H1 (cell line): ENCODE measurements at regions not wholly inside any gene's neighbourhood (a gene's known extent, or its start where the extent isn't known, plus 50 kb on each side); places are given as distances from the start of the nearest gene placed in this dataset.

ENCODE experiments used
- CTCF ChIA-PET: fragments of 300-600 bp; sonication (Branson Sonifier 250); formaldehyde crosslinking; loops from one replicate; lab custom pipeline; 2021; ENCODE audit not compliant: partially characterized antibody; lab: Charles Lee
- POLR2A ChIA-PET: fragments of 300-600 bp; sonication (Branson Sonifier 250); formaldehyde crosslinking; loops from one replicate; lab custom pipeline; 2021; ENCODE audit warnings: inconsistent platforms; ENCODE audit not compliant: partially characterized antibody; lab: Charles Lee
- DNase-seq, 2 experiments: peaks; one replicate each; pipeline versions ENCODE4 v3.0.0 to v3.0.0-alpha.2; 2010 to 2022; ENCODE audit warnings: low spot score in 2 of 2, low read depth in 1 of 2, mixed read lengths in 1 of 2
- FAIRE-seq: peaks from 2 replicates; lab custom pipeline; 2011; peaks lifted over from hg19 to GRCh38; lab: Jason Lieb, UNC
- H2AFZ ChIP-seq: 2 replicates; pipeline ENCODE4 v1.8.1; 2012; ENCODE audit warnings: low read length, inconsistent platforms
- H2AK5ac ChIP-seq: 2 replicates; pipeline ENCODE4 v1.6.1; 2013; ENCODE audit warnings: low read depth, low read length
- H2BK120ac ChIP-seq: replicated peaks from 2 replicates; pipeline ENCODE3; 2013; ENCODE audit warnings: low read depth, low read length, inconsistent platforms
- H2BK12ac ChIP-seq: 2 replicates; pipeline ENCODE4 v1.6.1; 2013; ENCODE audit warnings: low read depth, low read length
- H2BK15ac ChIP-seq: 2 replicates; pipeline ENCODE4 v1.6.1; 2013; ENCODE audit warnings: low read length
- H2BK20ac ChIP-seq: 2 replicates; pipeline ENCODE4 v1.6.1; 2013; ENCODE audit warnings: low read length
- H2BK5ac ChIP-seq: 2 replicates; pipeline ENCODE4 v1.6.1; 2013; ENCODE audit warnings: low read depth, low read length
- H3K14ac ChIP-seq: 2 replicates; pipeline ENCODE4 v1.6.1; 2013; ENCODE audit warnings: inconsistent platforms; ENCODE audit not compliant: insufficient read length
- H3K18ac ChIP-seq: 2 replicates; pipeline ENCODE4 v1.6.1; 2013; ENCODE audit warnings: low read length; ENCODE audit errors: extremely low read depth
- H3K23ac ChIP-seq: 2 replicates; pipeline ENCODE4 v1.6.1; 2013; ENCODE audit warnings: inconsistent platforms; ENCODE audit not compliant: insufficient read length
- H3K23me2 ChIP-seq: 2 replicates; pipeline ENCODE4 v1.6.1; 2013; ENCODE audit warnings: low read depth, low read length
- H3K27ac ChIP-seq: 2 replicates; pipeline ENCODE4 v1.6.1; 2011; ENCODE audit warnings: low read depth, low read length, inconsistent platforms
- H3K27me3 ChIP-seq, 4 experiments: replicated peaks in 1 of 4; 1 replicate in 1 of 4; 2 replicates in 3 of 4; pipeline versions ENCODE4 v1.6.1 to v1.8.1; 2011 to 2013; ENCODE audit warnings: low read length in 3 of 4, mild to moderate bottlenecking in 3 of 4, inconsistent platforms in 2 of 4, mixed read lengths in 2 of 4, moderate library complexity in 1 of 4; ENCODE audit not compliant: control insufficient read depth in 3 of 4, insufficient read depth in 3 of 4; ENCODE audit errors: extremely low read depth in 1 of 4
- H3K36me3 ChIP-seq, 4 experiments: 2 replicates each; pipeline versions ENCODE4 v1.6.1 to v1.8.1; 2011 to 2013; ENCODE audit warnings: mild to moderate bottlenecking in 4 of 4, low read length in 3 of 4, moderate library complexity in 2 of 4, control low read depth in 1 of 4, inconsistent platforms in 1 of 4; ENCODE audit not compliant: insufficient read depth in 4 of 4, control insufficient read depth in 2 of 4
- H3K4ac ChIP-seq: replicated peaks from 2 replicates; pipeline ENCODE3; 2013; ENCODE audit warnings: low read length, low read depth, mixed read lengths, inconsistent platforms; ENCODE audit not compliant: insufficient read length
- H3K4me1 ChIP-seq, 4 experiments: replicated peaks in 1 of 4; 1 replicate in 1 of 4; 2 replicates in 3 of 4; pipeline versions ENCODE4 v1.6.1 to v1.8.1; 2011 to 2013; ENCODE audit warnings: low read length in 3 of 4, inconsistent platforms in 2 of 4, mixed read lengths in 1 of 4; ENCODE audit not compliant: insufficient read depth in 4 of 4, control insufficient read depth in 3 of 4
- H3K4me2 ChIP-seq, 2 experiments: 2 replicates each; pipeline versions ENCODE4 v1.6.1 to v1.8.1; 2011 to 2013; ENCODE audit warnings: low read depth in 2 of 2, low read length in 2 of 2, control low read depth in 1 of 2, inconsistent platforms in 1 of 2, mild to moderate bottlenecking in 1 of 2; ENCODE audit not compliant: insufficient read depth in 1 of 2
- H3K4me3 ChIP-seq, 4 experiments: fragments of 200-600, 300-600 bp in 1 of 4; sonication (generic), shearing (Covaris generic), sonication (Bioruptor Twin) in 1 of 4; 2 replicates each; pipeline versions ENCODE4 v1.5.1 to v1.8.1; 2011 to 2016; ENCODE audit warnings: low read length in 4 of 4, low read depth in 3 of 4, control low read depth in 2 of 4, inconsistent platforms in 2 of 4, mild to moderate bottlenecking in 2 of 4, mixed read lengths in 1 of 4, moderate library complexity in 1 of 4; ENCODE audit not compliant: insufficient read depth in 2 of 4; ENCODE audit errors: extremely low read depth in 1 of 4
- H3K56ac ChIP-seq: replicated peaks from 2 replicates; pipeline ENCODE3; 2013; ENCODE audit warnings: low read depth, mild to moderate bottlenecking, mixed read lengths, low read length, inconsistent platforms; ENCODE audit not compliant: insufficient read length
- H3K79me1 ChIP-seq: 2 replicates; pipeline ENCODE4 v1.6.1; 2013; ENCODE audit warnings: low read depth, low read length, control low read depth
- H3K79me2 ChIP-seq, 2 experiments: 2 replicates each; pipeline versions ENCODE4 v1.6.1 to v1.8.1; 2012 to 2013; ENCODE audit warnings: low read length in 2 of 2, mild to moderate bottlenecking in 2 of 2, inconsistent platforms in 1 of 2; ENCODE audit not compliant: insufficient read depth in 2 of 2, control insufficient read depth in 1 of 2
- H3K9ac ChIP-seq, 4 experiments: replicated peaks in 1 of 4; 1 replicate in 1 of 4; 2 replicates in 3 of 4; pipeline versions ENCODE4 v1.6.1 to v1.8.1; 2011 to 2013; ENCODE audit warnings: low read depth in 3 of 4, low read length in 3 of 4, control low read depth in 2 of 4, mild to moderate bottlenecking in 2 of 4, moderate library complexity in 2 of 4, inconsistent platforms in 1 of 4; ENCODE audit errors: extremely low read depth in 1 of 4
- H3K9me3 ChIP-seq, 2 experiments: 2 replicates each; pipeline versions ENCODE4 v1.6.1 to v1.8.1; 2012 to 2013; ENCODE audit warnings: mild to moderate bottlenecking in 2 of 2, moderate library complexity in 2 of 2, control low read depth in 1 of 2, inconsistent platforms in 1 of 2, low read depth in 1 of 2, low read length in 1 of 2, mixed read lengths in 1 of 2; ENCODE audit not compliant: insufficient read depth in 2 of 2
- H4K20me1 ChIP-seq, 2 experiments: replicated peaks in 1 of 2; 2 replicates each; pipeline versions ENCODE3 to v1.8.1; 2011 to 2013; ENCODE audit warnings: inconsistent platforms in 2 of 2, low read length in 2 of 2, mild to moderate bottlenecking in 1 of 2; ENCODE audit not compliant: insufficient read depth in 2 of 2, control insufficient read depth in 1 of 2
- H4K5ac ChIP-seq: 2 replicates; pipeline ENCODE4 v1.6.1; 2013; ENCODE audit warnings: low read length, low read depth, mixed read lengths, inconsistent platforms; ENCODE audit not compliant: insufficient read length
- H4K8ac ChIP-seq: 2 replicates; pipeline ENCODE4 v1.8.0; 2013; ENCODE audit warnings: mild to moderate bottlenecking, moderate library complexity, low read length, inconsistent platforms; ENCODE audit not compliant: insufficient read depth; ENCODE audit errors: extremely low read depth
- H4K91ac ChIP-seq: replicated peaks from 2 replicates; pipeline ENCODE3; 2013; ENCODE audit warnings: low read length, mixed read lengths, inconsistent platforms; ENCODE audit not compliant: insufficient read length
- CHD2 ChIP-seq: IDR thresholded peaks from 2 replicates; pipeline ENCODE4 v1.6.1; 2012; ENCODE audit warnings: low read length, improper control_type of control experiment
- POLR2AphosphoS5 ChIP-seq: IDR thresholded peaks from 2 replicates; pipeline ENCODE4 v1.6.1; 2011; ENCODE audit warnings: low read depth, low read length
- WGBS, 2 experiments: shearing (Covaris generic) in 1 of 2; methylation state at CpG; one replicate each; pipeline versions ENCODE4 v1.1.6 to v1.1.7; 2013 to 2015; ENCODE audit warnings: low lambda C conversion rate in 2 of 2, mixed read lengths in 2 of 2, inconsistent platforms in 1 of 2, low coverage in 1 of 2, missing lambda C conversion rate in 1 of 2; ENCODE audit not compliant: insufficient replicate concordance in 2 of 2, insufficient coverage in 1 of 2, insufficient read length in 1 of 2; ENCODE audit errors: extremely low coverage in 1 of 2, missing lambda C conversion rate in 1 of 2; 5-methylcytosine and 5-hydroxymethylcytosine counted together

DNA sequence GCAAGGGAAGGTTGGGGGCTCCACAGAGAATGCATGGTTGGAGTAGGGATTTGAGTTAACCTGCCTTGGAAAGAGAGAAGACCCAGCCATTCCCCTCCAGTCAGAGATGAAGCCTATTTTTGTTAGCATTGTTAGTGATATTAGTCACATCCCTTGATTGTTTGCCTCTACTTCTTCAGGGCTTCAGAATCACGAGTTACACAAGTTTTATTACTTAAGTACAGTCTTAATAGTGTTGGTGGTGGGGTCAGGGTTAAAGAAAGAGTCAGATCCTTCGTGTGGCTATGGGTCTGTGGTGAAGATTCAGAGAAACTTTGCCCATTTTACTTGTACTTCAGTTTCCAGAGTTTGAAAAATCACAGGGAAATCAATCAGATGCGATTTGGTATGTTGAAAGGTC is 363.1 kb downstream of the LRIG3 start:
- H3K27ac ChIP-seq, result no peak overlapping the region
- POLR2A ChIA-PET, result no interaction called here
- H2AFZ ChIP-seq, result no peak overlapping the region

More for the DNA sequence above, 363.1 kb downstream of the LRIG3 start:
- Histone ChIP-seq H2BK120ac (no peak overlapping the region), H2BK20ac (no peak overlapping the region), H3K23me2 (no peaks in the 10 kb centered on the region), H3K4me1 (no peaks in the 10 kb centered on the region), H3K4me2 (no peak overlapping the region), H2AK5ac (no peak overlapping the region), H3K79me2 (no peaks in the 10 kb centered on the region), H3K27me3 (no peaks in the 10 kb centered on the region), H3K4me3 (no peak overlapping the region), H4K20me1 (no peaks in the 10 kb centered on the region), H3K56ac (no peak overlapping the region), H3K79me1 (no peaks in the 10 kb centered on the region), H4K91ac (no peak overlapping the region), H4K8ac (no peak overlapping the region), H4K5ac (no peak overlapping the region), H3K36me3 (no peaks in the 10 kb centered on the region), H2BK15ac (no peak overlapping the region), H3K9ac (no peak overlapping the region), H3K18ac (no peak overlapping the region), H3K14ac (no peak overlapping the region), H3K23ac (no peak overlapping the region), H2BK5ac (no peak overlapping the region), H3K4ac (no peak overlapping the region), H3K9me3 (no peaks in the 10 kb centered on the region), H2BK12ac (no peak overlapping the region)
- 62% methylated on average over 3 of the region's 3 CpGs; no CpG with 5 or more reads in 1 of the 2 experiments for WGBS, 2 experiments
- no peak for DNase-seq
- no peak for FAIRE-seq
- no peak for TF ChIP-seq POLR2AphosphoS5
- no peak for TF ChIP-seq CHD2
- CTCF ChIA-PET, result no interaction called here
